HG03571 (cell line): ENCODE measurements at regions not wholly inside any gene's neighbourhood (a gene's known extent, or its start where the extent isn't known, plus 50 kb on each side); places are given as distances from the start of the nearest gene placed in this dataset.
"Not testable (repeated sequence)": the region's sequence is repeated elsewhere in the genome, so short reads cannot be mapped to it uniquely, and the experiment has no call there.

Experiments used
- ATAC-seq: cut with Tn5 transposase; IDR thresholded peaks from one replicate; pipeline ENCODE4 v1.9.1; 2021; ENCODE audit not compliant: unreplicated experiment

DNA sequence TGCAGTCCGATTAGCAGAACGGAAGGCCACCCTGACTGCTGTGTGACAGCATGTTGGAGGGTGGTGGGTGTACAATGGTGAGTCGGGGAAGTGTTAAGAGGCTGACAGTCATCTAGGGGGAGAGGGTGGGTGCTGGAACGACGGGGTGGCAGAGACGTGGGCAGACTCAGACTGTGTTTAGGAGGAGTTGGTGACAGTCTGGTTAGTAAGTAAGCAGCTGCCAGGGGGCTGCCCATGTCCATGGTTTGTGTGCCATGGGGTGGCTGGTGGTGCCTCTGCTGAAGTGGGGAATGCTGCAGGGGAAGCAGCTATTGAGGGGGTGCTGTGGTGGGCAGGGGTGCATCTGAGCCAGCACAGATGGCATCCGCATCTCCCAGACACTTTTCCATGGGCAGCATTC lies 51.3 kb upstream of the BOD1 start:
- ATAC-seq = no peak

DNA sequence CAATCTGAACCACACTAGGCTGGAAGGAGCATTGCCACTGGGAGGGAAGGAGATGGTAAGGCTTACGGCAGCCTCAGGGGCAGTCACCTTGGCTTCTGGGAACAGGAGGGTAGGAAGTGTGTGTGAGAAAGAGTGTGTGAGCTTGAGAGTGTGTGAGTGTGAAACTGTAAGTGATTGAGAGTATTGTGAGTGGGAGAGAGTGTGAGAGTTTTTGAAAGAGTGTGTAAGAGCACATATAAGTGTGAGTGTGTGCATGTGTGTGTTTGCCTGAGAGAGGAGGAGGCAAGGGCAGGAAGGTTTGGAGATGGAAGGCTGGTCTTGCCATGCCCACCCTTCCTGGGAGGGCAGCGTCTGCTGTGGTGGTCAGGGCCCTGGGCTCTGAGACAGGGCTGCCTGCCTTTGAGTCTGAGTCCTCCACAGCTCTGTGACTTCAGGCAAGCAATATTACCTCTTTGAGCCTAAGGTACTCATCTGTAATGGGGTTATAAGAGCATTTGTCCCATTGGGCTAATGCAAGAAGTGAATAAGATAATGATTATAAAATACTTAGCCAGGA lies 51.9 kb upstream of the BOD1 start:
- no peak for ATAC-seq

DNA sequence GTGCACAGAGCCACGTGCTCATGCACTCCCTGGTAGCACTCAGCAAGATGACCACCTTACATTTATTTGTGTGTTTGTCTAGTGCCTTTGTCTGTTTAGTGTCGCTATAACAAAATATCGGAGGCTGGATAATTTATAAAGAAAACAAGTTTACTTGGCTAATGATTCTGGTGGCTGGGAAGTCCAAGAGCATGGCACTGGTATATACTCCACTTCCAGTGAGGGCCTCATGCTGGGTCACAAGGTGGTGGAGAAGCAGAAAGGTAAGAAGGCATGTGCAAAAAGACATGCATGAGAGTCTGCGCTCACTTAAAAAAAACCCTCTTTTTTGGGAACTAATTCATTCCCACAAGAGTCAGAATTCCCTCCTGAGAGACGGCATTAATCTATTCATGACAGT lies 52.5 kb upstream of the BOD1 start:
- ATAC-seq = no peak

DNA sequence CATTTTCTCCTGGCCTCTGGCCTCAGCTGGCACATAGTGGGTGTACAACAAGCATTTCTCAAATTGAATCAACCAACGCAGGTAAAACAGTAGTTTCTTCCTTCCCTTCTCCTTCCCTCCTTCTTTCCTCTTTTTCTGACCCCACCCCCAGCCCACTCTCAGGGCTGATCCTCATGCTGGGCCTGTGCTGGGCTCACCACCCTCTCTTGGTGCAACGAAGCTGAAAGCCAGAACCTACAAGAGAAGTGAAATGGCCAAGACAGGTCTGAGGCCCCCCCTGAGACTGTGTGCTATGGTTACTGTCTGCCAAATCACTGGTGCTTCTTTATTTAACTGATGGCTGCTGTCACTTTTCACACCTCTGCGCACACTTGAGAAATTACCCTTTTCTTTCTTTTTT lies 53.0 kb upstream of the BOD1 start:
- no peak for ATAC-seq

DNA sequence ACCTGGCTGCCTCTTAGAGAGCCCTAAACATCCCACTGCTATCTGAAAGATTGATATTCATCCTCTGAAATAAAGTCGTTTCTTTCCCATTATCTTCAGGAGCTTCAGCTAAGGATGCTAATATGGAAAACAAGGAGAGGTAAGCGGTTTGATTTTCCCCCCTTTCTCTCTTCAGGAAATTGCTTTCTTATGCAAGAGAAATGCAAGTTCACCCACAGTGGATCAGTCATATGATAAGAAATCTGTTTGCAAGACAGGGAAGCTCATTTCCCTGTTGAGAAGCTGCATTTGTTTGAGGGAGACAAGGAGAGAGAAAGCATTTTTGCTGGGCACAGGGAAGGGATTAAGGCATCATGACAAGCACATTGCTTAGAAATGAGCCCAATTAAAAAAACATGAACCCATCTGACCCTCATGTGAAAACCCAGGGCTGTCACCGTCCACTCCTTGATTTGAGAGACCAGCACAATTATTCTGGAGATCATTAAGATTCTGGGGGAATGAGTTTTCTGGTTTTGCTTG lies 53.7 kb upstream of the BOD1 start:
- no peak for ATAC-seq

DNA sequence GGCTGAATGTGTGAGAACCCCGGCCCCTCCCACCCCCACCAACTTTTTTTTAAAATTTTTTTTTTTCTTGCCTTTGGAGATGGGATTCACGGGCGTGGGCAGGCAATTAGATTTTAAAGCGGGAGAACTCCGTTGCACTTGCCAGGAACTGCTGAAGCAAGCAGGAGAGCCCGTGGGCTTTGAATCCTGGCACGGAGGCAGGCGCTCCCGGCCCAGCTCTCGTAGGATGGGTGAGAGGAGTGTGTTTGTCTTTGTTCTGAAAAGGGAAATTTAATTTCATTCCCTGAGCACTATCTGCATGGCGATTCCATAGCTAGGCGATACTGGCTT lies 54.3 kb upstream of the BOD1 start:
- ATAC-seq = no peak

DNA sequence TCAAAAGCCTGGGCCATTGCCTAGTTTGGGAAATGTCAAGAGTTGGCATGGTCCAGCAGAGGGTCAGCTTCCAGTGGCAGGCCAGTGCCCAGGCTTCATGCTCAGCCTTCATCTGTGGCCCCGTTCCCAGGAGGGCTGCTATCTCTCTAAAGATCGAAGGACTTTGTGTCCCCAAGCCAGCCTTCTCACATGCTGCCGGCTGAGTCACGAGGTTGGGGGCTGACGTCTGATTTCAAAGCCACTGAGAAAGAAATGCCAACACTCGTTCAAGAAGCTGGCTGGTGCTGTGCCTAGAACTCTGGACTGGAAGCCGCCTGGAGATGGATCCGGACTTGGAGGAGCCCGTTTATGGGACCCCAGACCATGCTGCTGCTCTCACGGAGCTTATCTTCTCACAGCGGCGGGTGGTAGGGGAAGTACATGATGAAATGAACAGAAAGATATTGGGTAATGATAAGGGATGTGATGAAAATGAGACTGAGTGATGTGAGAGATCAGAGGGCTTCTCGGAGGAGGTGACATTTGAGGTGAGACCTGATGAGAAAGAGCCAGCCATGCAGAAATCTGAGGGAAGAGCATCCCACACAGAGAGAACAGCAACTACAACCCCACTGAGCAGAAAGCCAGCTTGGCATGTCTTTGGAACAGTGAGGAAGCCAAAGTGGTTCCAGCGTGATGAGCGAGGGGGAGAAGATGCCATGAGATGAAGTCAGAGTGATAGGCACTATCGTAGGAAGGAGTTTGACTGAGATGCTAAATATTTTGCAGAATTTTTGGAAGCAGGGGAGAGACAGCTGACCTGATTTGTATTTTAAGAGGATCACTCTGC lies 54.9 kb upstream of the BOD1 start:
- no peak for ATAC-seq

DNA sequence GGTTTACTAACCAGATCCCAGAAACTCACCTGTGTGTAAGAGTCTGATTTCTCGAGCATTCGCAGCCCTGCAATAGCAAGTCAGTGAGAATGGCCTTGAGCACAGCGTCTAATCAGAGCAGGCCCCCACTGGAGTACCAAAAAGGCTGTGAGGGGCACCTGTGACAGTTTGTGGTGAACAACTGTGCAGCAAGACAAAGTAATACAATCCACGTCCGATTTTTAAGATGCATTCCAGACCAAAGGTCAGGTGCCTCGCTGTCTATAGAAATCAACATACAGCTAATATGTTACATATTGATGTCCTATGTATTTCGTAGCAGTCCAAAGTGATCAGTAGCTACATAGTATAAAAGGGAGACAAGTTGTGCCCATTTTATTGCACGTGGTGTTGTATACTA lies 55.7 kb upstream of the BOD1 start:
- no peak for ATAC-seq

DNA sequence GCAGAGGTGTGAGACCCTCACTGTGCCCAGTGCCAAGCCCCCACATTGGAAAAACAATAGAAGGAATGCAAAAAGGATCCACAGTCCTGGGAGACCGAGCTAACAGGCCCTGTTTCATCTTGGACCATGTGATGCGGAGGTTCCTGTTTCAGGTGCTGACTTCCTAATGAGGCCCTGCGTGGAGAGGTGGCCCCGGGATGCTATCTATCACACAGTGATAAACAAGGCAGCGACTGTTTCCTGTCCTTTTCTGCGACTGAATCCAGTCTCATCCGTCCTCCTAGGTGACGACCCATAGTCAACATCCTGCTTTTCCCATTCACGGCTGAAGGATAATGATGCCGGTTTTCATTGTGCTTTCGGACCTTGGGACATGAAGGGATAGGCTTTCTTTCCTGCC lies 56.4 kb upstream of the BOD1 start:
- no peak for ATAC-seq

DNA sequence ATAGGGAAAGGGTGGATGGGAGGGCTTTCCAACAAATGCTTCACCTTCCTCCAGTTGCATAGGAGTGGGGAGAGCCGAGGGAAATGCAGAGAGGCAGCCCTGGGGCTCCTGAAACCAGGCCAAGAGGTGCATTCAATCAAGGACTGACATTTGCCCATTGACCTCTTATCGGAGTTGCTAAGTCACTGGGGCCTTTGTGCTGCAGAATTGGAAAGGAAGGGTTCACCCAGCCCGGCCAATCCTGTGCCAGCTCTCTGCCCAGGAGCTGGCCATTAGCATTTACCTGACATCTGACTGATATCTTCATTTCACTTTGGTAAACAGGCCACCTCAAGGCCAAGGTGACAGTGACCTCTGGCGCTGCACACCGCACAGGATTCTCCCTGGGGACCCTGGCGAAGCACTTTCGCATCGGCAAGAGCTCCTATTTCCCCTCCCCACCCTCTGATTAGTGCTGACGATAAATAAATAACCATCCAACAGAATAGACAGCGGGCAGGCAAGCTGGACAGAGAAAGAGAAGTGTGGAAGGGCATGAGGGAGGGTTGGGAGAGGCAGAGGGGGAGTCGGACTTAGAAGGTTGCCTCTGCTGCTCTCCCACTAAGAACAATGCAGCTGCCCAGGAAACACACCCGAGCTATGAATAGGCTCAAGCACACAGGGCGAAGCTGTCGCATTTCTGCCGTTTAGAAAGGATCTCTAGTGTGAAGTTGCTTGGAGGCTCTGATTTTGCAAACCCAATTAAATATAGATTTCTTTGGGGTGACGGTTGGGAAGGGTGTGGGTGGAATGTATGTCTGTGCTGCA lies 57.0 kb upstream of the BOD1 start:
- ATAC-seq = no peak

DNA sequence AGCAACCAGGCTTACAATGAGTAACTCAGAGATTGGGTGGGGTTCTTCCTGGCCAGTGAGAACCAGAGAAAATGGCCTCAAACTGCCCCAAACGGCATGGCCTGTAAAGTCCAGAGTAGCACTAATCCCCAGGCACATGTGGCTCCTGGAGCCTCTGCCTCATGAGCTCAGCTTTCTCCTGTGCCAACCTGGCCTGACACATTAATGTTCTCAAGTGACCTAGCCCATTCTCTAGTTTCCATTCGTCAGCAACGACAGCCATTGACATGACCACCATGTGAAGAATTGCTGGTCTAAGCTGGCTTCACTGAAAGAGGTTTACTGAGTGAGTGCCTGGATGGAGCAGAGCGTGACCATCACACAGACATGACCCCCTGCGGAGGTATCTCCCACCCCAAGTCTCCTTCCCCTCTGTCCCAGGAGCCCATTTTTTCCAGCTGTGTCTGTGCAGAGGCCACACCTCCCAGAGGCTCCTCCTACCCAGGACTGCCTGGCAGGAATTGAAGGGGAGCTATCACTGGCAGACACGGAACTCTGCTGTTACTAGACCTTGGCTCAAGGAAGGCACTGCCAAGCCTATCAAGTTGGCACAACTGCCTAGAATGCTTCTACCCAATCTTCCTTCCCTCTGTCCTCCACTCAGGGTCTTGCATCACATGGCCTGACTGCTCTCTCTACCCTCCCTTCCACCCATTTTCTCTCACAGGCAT lies 59.0 kb upstream of the BOD1 start:
- ATAC-seq = no peak

DNA sequence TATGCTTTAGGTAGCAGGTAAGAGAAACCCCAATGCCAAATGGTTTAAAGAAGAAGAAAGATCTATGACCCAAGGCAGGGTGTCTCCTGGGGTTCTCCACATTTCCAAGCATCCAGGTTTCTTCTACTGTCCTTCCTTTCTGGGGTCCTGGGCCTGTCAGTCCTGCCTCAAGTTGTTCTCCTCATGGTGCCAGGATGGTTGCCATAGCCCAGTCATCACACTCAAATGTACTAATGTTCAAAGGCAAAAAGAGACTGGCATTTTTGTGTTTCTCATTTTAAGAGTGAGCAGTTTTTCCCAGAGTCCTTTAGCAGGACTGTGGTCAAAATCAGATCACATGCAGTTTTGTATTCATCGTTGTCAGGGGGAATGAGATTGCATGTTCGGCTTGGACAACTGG lies 59.9 kb upstream of the BOD1 start:
- ATAC-seq = no peak

DNA sequence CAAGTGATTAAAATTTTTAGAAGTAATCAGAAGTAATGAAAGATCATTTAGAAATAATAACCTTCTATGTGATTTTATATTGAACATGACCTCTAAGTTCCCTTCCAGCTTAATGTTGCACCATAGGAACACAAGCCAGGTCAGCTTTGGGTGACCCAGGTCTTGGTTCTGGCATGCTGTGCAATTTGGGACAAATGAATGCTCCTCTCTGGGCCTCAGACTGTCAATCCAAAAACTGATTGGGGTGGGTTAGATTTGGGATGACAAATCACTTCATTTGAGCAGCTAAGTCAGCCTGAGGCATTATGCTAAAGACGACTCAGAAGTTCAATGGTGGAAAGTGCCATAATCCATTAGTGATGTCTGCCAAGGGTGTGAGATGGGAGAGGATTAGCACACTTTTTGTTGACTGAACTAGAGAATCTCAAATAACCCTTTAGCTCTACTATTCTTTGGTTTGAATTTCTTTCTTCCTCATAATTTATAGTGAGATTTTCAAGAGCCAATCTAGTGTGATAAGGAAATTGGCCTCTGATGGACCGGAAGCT lies 60.7 kb upstream of the BOD1 start:
- no peak for ATAC-seq

DNA sequence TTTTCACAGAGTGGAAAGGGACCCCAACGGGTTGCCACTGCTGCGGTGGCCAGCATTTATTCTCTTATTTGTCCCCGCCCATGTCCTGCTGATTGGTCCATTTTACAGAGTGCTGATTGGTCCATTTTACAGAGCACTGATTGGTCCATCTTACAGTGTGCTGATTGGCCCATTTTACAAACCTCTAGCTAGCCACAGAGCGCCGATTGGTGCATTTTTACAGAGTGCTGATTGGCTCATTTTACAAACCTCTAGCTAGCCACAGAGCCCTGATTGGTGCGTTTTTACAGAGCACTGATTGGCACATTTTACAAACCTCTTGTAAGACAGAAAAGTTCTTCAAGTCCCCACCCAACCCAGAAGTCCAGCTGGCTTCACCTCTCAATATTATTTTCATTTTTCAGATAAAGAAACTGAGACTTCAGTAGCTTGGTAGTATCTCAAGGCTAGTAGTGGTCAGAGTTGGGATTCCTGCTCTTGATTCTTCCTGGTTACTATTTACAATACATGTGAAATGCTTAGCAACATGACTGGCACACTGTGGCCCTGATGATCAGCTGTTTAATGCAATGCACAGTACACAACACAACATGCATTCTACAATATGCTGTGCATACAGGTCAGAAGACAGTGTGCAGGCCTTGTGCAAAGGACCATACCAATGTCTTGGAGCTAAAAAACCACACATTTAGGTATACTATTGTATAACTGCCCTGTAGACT lies 63.6 kb upstream of the BOD1 start:
- peak; percentile 53 for ATAC-seq

DNA sequence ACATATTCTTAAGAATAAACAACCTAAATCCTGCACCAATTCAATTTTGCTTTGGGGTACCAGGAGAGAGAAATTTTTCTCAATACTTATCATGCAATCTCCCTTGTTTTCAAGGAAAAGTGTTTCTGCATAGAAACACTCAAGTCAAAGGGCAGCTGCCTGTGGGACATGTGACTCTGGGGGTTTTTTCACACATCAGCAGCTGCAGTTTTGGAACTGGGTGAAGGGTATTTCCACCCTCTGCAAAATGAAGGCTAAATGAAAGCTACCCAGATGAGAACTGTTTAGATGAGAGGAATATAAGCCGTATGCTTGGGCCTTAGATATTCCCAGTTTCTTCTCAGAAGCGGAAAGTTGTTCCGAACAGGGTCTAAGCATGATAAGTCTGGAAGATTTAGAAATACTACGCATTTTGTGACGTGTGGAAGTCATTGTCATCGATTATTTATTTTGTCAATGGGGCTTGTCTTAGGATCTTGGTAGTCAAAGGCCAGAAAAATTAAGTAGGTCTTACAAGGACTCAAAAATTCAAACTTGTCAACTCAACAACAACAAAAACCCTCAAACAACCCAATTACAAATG lies 64.3 kb upstream of the BOD1 start:
- peak; percentile 51 for ATAC-seq

DNA sequence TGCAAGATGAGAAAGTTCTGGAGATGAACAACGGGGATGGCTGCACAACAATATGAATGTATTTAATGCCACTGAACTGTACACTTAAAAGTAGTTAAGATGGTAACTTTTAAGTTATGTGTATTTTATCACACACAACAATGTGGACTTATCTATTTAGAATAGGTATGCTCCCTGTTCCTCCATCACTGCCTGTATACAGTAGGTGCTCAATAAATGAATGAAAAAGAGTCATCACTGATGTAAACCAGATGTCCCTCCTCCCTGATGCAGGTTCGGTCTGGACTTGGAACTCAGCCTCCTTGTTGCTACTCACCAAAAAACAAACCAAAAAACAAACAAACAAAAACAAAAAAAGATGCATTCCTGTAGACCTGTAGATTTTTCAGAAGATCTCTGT lies 65.9 kb upstream of the BOD1 start:
- no peak for ATAC-seq

DNA sequence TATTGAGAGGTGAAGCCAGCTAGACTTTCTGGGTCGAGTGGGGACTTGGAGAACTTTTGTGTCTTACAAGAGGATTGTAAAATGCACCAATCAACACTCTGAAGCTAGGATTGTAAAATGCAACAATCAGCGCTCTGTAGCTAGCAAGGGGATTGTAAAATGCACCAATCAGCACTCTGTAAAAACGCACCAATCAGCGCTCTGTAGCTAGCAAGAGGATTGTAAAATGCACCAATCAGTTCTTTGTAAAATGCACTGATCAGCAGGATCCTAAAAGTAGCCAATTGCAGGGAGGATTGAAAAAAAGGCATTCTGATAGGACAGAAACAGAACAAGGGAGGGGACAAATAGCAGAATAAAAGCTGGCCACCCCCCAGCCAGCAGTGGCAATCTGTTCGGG lies 68.1 kb upstream of the BOD1 start:
- ATAC-seq = not testable (repeated sequence)

DNA sequence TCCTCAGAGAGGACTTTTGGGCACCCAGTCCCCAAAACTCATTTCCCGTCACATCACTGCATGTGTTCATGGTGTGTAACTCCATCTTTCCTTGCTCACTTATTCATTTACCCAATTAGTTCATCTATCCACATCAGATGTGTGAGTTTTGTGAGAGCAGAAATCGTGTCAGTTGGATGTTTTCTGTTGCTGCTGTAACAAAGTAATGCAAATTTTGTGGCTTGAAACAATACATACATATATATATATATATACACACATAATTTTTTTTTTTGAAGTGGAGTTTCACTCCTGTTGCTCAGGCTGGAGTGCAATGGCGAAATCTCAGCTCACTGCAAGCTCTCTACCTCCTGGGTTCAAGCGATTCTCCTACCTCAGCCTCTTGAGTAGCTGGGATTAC lies 70.5 kb upstream of the BOD1 start:
- no peak for ATAC-seq

DNA sequence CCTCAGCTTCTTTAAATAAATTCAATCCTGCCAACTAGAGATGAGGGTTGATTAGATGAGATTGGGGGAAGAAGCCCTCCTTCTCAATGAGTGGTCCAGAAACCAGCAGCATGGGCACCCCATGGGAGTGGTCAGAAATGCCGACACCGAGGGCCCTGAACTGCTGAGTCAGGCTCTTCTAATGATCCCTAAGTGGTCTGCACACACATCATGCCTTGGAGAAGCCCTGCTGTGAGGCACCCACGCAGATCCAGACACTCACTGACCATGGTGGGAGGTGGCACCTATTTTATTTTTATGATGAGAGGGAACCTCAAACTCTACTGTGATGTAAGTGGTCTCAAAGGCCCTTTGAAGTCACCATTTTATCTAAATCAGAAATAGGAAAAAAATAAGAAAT lies 72.3 kb upstream of the BOD1 start:
- no peak for ATAC-seq

DNA sequence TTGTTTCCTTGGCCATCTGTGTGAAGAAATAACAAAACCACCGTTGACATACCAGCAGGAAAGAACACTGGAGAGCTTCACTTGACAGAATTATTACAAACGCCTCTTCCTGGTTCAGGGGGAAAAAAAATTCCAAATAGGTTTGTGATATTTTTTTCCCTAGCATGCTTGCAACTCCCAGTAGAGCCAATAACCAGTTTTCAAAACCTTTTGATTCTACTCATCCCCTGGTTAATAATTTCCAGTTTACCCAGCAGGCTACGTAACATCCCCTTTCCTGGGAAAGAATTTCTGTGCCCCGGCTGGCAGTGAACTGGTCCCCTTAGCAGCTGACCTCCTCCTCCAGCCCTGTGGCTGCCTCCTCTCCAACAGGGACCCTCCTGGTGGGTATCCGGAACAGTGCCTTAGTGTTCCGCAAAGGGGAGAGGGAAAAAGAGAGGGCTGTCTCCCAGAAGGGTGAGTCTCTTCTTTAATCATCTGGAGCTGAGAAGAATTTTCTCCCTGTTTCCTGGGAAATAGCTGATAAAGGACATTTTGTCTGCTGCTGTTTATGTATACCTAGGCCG lies 72.8 kb upstream of the BOD1 start:
- ATAC-seq = no peak
